ENCODE measurements at regions not wholly inside any gene's neighbourhood (a gene's known extent, or its start where the extent isn't known, plus 50 kb on each side); places are given as distances from the start of the nearest gene placed in this dataset.
"Not testable (repeated sequence)": the region's sequence is repeated elsewhere in the genome, so short reads cannot be mapped to it uniquely, and the experiment has no call there.

DNA sequence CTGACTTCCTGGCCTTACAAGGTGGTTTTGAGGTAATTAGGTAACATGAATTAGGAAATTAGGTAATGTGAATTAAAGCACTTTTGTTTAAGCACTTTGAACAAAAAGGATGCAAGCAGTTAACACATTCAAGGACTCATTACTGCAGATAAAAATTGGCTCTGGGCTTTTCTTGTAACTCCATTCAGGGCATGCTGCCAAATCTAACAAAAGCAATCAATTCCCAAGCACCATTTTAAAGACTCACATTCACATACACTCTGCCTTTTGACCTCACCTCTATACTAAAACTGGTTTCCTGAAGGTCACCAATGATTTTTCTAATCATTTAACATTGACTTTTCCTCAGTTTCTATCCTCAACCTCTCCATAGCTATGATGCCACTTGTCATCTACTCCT, 251.2 kb upstream of the RHOBTB1 start:
- ChIA-PET POLR2A (ENCODE audit: low non-redundant PET) (no interaction called here), CTCF (no interaction called here)
- DNase-seq (ENCODE audit: low spot score) = no peak
- TF ChIP-seq, protein P1, sequence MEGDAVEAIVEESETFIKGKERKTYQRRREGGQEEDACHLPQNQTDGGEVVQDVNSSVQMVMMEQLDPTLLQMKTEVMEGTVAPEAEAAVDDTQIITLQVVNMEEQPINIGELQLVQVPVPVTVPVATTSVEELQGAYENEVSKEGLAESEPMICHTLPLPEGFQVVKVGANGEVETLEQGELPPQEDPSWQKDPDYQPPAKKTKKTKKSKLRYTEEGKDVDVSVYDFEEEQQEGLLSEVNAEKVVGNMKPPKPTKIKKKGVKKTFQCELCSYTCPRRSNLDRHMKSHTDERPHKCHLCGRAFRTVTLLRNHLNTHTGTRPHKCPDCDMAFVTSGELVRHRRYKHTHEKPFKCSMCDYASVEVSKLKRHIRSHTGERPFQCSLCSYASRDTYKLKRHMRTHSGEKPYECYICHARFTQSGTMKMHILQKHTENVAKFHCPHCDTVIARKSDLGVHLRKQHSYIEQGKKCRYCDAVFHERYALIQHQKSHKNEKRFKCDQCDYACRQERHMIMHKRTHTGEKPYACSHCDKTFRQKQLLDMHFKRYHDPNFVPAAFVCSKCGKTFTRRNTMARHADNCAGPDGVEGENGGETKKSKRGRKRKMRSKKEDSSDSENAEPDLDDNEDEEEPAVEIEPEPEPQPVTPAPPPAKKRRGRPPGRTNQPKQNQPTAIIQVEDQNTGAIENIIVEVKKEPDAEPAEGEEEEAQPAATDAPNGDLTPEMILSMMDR (conservative IDR thresholded peaks at IDR 0.05; ENCODE audit: low read depth) = no peak
- H3K27ac ChIP-seq = no peak overlapping the region

DNA sequence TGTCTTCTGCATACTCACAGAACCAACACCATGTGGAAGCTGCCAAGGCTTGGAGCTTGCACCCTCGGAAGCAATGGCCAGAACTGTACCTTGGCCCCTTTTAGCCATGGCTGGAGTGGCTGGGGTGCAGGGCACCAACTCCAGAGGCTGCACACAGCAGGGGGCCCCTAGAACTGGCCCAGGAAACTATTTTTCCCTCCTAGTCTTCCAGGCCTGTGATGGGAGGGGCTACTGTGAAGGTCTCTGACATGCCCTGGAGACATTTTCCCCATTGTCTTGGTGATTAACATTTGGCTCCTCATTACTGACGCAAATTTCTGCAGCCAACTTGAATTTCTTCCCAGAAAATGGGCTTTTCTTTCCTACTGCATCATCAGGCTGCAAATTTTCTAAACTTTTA, 248.6 kb upstream of the RHOBTB1 start:
- POLR2A ChIA-PET (ENCODE audit: low non-redundant PET); CTCF ChIA-PET; DNase-seq (ENCODE audit: low spot score): not testable (repeated sequence)

DNA sequence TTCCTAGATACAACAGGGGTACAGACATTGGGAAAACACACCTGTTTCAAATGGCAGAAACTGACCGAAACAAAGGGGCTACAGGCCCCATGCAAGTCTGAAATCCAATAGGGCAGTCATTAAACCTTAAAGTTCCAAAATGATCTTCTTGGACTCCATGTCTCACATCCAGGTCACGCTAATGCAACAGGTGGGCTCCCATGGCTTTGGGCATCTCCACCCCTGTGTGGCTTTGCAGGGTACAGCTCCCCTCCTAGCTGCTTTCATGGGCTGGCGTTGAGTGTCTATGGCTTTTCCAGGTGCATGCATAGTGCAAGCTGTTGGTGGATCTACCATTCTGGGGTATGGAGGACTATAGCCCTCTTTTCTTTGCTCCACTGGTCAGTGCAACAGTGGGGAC, 248.1 kb upstream of the RHOBTB1 start:
- DNase-seq (ENCODE audit: low spot score) = no peak
- H3K27ac ChIP-seq = no peak overlapping the region
- CTCF ChIA-PET = no interaction called here
- POLR2A ChIA-PET (ENCODE audit: low non-redundant PET) = no interaction called here
- TF ChIP-seq, protein P1 (conservative IDR thresholded peaks at IDR 0.05; ENCODE audit: low read depth) = no peak

More for the DNA sequence above, 248.6 kb upstream of the RHOBTB1 start:
- not testable (repeated sequence) for H3K27ac ChIP-seq

DNA sequence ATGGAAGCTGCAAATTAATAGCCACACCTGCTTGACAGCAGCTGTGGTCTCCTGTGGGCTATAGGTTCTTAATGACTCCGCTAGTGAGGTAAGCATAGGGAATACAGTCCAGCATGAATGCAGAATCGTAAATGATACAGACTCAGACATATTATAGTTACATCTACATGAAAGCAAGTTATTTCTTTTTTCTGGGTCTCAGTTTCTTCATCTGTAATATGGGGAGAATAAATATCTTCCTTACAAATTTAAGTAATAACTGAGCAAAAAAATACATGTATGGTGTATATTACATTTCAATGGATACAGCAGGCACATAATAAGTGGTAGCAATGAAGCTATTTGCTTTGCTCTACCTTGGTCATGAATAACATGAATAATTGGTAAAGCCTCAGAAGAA, 245.9 kb upstream of the RHOBTB1 start:
- no peak overlapping the region for H3K27ac ChIP-seq
- DNase-seq (ENCODE audit: low spot score) = no peak
- TF ChIP-seq, protein P1 (conservative IDR thresholded peaks at IDR 0.05; ENCODE audit: low read depth) = no peak
- ChIA-PET CTCF (interaction anchor here (0.8 to 1.2 kb wide), 3 partner anchors 11 to 48 kb away, joined by 3 to 6 read pairs (median 4); no protein-coding TSS in a partner anchor), POLR2A (ENCODE audit: low non-redundant PET) (no interaction called here)

DNA sequence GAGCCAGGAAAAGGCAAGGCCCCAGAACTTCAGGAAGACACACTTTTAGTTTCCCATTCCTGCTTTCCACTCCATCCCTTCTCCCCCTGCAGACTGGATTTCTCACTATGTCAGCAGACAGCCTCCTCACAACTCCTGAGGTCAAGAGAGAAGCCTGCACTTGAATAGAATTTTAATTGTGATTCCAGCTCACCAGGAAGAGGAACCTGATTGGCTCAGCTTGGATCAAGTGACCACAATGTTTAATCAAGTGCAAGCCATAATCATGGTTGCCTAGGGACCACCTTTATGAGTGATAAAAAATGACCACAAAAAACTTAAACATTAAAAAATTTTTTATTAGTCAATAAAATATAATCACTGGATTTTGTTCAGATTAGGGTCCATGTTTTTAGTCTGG, 244.7 kb upstream of the RHOBTB1 start:
- CTCF ChIA-PET = no interaction called here
- POLR2A ChIA-PET (ENCODE audit: low non-redundant PET) = no interaction called here
- no peak for DNase-seq (ENCODE audit: low spot score)

DNA sequence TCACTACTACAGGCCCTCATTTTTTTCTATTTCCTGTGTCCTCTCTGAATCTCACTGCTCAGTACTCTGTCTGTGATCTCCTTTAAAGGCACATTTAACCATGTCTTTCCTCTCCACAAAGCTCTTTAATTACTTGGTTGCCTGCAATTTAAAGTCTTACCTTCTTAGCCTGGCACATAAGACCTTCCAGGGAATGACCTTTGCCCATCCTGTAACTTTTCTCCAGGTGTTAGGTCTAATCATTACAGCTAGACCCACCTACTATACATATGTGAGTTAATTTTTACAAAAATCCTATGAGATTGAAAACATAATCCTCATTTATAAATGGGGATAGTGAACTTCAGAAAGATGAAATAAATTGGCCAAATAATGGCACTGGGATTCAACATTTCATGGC, 244.1 kb upstream of the RHOBTB1 start:
- POLR2A ChIA-PET (ENCODE audit: low non-redundant PET) = no interaction called here
- DNase-seq (ENCODE audit: low spot score) = no peak
- CTCF ChIA-PET = interaction anchor here (0.6 kb wide), 1 partner anchor 473 kb away, joined by 4 read pairs; no protein-coding TSS in a partner anchor
- no peak overlapping the region for H3K27ac ChIP-seq
- TF ChIP-seq, protein P1 (conservative IDR thresholded peaks at IDR 0.05; ENCODE audit: low read depth) = no peak

More for the DNA sequence above, 244.7 kb upstream of the RHOBTB1 start:
- TF ChIP-seq, protein P1 (conservative IDR thresholded peaks at IDR 0.05; ENCODE audit: low read depth) = no peak
- no peak overlapping the region for H3K27ac ChIP-seq

DNA sequence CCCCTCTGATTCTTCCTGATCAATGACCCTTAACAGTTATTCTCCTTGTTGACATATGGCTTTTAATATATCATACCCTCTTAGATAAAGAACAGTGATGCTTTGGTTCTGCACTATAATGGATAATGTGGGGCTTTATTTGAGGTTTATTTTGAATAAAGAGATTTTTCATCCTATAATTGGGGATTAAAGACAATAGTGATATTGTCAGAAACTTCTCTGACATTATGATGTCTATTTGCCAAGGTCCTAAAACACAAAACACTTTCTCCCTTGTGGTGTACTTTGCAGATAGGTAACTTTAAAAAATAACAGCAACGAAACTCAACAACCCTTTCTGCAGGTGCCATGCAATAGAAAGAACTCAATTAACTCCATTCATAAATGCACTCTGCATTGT, 243.6 kb upstream of the RHOBTB1 start:
- no peak overlapping the region for H3K27ac ChIP-seq
- CTCF ChIA-PET = interaction anchor here (0.6 kb wide), 2 partner anchors 473 to 892 kb away, joined by 4 read pairs; no protein-coding TSS in a partner anchor
- POLR2A ChIA-PET (ENCODE audit: low non-redundant PET) = no interaction called here
- no peak for DNase-seq (ENCODE audit: low spot score)
- TF ChIP-seq, protein P1 (conservative IDR thresholded peaks at IDR 0.05; ENCODE audit: low read depth) = no peak

All from RWPE1 (cell line).